Head of caudate nucleus (tissue), 42 donors: ENCODE measurements at regions not wholly inside any gene's neighbourhood (a gene's known extent, or its start where the extent isn't known, plus 50 kb on each side); places are given as distances from the start of the nearest gene placed in this dataset.
A peak's percentile ranks its signal among the peaks of the same experiment; 100 is the strongest.
"Not testable (repeated sequence)": the region's sequence is repeated elsewhere in the genome, so short reads cannot be mapped to it uniquely, and the experiment has no call there.

ENCODE experiments used
- DNase-seq, 42 donors: peaks; one replicate each; pipeline versions ENCODE4 v3.0.0 to v3.0.0-alpha.2; 2020 to 2021; ENCODE audit warnings: mixed read lengths in 7 of 42
- intact Hi-C: fragments of 100-400 bp; cut with DNase I; formaldehyde crosslinking; loops from one replicate; pipeline ENCODE4 v1.15.0; 2022

DNA sequence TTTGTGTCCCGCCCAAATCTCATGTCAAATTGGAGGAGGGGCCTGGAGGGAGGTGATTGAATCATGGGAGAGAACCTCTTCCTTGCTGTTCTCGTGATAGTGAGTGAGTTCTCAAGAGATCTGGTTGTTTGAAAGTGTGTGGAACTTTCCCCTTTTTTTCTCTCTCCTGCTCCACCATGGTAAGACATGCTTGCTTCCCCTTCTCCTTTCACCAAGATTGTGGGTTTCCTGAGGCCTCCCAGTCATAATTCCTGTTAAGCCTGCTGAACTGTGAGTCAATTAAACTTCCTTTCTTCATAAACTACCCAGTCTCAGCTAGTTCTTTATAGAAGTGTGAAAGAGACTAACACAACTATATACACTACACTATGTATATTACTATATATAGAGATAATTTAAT, 697.8 kb upstream of the HS3ST1 start:
- intact Hi-C loops, result no loop called here
- no peak for DNase-seq

DNA sequence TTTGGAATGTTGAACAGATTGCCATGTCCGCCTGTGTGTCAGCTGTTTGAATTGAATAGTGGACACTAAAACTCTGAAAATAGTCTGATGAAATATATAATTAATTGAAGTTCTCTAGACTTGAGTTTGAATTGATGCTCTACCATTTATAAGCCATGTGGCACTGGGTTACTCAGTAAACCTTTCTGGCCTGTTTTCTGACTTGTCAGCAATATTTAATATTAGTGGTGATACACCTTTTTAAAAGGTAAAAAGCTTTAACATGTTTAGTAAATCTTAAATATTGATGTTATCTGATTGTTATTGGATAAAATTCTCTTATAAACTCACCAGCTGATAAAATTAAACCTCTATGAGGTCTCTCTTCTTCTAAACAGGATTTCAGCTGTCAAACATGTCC, 695.4 kb upstream of the HS3ST1 start:
- no peak for DNase-seq

DNA sequence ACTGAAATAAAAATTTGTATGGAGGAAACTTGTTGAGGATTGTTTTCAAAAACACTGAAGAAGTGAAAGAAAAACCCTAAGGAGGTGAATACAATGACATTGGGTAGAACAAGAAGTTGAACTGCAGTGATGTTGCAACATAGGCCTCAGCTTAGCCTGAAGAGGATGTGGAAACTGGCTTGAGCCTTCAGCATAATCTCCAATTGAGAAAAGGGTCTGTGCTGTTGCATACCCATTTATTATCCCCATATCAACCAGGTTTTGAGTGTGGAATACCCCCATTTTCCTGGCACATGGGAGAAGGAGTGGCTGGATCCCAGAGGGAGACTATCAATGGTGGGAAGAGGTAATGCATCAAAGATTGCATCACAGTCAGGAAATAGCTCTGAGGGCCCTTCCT, 695.0 kb upstream of the HS3ST1 start:
- peak in 3 of 42 donors; percentile 10 to 28 (median 20) for DNase-seq
- intact Hi-C loops, result no loop called here

More for the DNA sequence above, 695.4 kb upstream of the HS3ST1 start:
- intact Hi-C loops, result no loop called here

DNA sequence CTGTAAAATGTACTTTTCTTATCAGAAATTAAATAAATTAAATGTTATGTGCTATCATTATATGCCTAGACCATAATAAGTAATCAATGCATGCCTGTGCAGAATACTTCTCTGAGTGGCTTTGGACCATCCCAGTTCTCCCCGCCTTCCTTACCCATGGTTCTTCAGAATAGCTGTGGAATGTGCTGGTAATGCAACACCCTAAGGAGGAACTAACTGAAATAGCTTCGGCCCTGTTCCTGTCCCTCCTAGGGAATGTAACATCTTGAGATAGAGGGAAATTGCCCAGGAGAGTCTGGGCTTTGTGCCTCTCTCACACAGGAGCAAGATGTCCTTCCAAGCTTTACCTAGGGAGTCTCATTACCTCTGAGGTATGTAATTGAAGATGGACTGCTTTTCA, 693.6 kb upstream of the HS3ST1 start:
- peak in 2 of 42 donors; percentile 9 to 42 for DNase-seq
- intact Hi-C loops, result no loop called here

DNA sequence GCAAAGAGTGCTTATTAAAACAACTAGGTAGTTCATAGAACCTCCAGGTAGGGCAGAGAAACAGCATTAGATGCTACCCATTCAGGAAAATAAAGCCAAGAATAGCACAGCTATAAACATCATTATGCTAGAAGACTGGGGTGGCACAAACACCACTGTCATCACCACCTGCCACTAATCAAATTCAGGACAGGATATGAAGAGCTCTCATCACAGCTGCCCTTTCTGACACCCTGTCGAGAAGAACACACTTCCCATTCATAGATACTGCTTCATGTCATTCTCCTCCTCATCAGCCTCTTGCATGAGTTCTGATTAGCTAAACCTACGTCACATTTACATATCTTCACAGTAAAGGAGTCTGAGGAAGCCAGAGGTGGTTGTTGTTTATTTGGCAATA, 692.3 kb upstream of the HS3ST1 start:
- DNase-seq, result no peak
- intact Hi-C loops, result no loop called here

DNA sequence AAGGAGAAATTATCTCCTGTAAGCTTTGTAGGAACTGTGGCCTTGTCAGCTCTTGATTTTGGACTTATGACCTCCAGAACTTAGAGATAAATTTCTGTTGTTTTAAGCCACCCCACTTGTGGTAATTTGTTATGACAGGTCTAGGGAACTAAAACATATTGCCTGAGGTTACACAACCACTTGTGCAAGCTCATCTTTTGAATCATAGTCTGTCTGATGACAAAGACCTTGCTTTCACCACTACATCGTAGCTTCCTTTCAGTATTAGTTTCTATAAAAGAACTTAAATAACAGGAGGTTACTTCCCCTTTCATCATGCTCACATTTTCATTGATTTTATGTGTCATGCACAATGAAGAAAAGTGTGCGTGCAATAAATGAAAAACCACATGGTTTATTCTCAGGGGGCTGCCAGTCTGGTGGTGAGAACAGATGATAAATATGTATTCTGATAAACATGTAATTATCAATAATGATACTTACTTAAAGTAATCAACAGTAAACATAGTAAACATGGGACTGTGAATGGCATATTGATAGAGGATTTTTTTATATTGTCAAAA, 690.0 kb upstream of the HS3ST1 start:
- intact Hi-C loops, result no loop called here
- no peak for DNase-seq

DNA sequence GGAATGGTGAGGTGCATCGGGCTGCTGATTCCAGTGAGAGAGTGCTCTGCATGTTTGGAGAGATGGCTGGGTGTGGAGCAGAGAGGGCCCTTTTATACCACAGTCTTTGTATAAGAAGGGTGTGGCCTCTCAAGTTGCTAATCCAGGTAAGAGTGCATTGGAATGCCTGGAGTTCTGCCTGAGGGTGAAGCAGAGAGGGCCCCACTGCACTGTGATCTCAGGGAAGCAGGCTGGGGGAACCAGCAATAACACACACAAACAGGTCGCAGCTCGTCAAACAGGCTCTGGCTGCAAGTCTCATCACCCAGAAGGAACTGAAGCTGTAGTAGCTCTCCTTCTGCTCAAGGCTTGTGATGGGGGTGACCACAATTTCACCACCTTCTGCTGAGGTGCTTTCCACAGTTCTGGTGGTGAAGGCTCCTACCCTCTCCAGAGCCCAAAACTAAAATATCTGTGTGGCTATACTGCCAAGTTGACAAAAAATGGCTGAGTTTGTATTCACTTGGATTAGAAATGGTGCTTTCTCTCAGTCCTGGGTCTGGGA, 687.4 kb upstream of the HS3ST1 start:
- no peak for DNase-seq
- intact Hi-C loops, result no loop called here

DNA sequence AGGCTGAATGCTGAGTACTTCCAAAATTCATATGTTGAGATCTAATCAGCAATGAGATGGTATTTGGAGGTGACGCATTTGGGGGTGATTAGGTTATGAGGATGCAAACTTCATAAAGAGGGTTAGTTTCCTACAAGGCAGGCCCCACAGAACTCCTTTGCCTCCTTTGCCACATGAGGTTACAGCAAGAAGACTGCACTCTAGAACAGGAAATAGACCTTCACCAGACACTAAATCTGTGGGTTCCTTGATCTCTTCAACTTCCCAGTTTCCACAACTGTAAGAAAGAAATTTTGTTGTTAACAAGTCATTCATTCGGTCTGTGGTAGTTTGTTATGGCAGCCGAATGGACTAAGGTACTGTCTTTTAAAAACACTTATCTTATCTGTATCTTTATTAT, 681.9 kb upstream of the HS3ST1 start:
- no peak for DNase-seq
- intact Hi-C loops, result no loop called here

DNA sequence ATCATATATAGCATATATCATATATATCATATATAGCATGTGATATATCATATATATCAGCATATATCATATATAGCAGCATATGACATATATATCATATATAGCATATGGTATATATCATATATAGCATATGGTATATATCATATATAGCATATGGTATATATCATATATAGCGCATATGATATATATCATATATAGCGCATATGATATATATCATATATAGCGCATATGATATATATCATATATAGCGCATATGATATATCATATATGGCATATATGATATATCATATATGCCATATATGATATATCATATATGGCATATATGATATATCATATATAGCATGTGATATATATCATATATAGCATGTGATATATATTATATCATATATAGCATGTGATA, 680.4 kb upstream of the HS3ST1 start:
- intact Hi-C loops, DNase-seq: not testable (repeated sequence)

DNA sequence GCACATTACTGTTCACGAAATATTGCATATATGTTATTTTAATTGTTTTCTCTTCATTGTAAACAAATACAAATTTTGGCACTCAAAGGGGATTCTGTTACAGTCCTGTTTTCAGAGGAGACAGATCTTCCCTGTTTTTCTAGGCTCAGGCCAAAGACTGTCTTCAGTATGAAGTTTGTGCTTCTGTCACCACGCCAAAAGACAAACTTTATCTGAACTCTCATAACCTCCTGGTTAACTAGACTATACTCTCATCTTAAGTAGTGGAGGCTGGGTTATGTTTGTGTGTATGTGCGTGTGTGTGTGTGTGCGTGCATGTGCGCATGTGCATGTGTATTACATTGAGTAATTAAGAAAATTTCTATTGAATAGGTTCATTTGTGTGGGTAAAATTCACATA, 676.8 kb upstream of the HS3ST1 start:
- no peak for DNase-seq
- intact Hi-C loops, result no loop called here

DNA sequence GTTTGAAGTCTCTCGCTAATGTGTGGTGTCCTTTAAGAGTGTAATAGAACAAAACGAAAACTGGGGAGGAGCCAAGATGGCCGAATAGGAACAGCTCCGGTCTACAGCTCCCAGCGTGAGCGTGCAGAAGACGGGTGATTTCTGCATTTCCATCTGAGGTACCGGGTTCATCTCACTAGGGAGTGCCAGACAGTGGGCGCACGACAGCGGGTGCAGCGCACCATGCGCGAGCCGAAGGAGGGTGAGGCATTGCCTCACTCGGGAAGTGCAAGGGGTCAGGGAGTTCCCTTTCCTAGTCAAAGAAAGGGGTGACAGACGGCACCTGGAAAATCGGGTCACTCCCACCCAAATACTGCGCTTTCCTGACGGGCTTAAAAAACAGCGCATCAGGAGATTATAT, 661.2 kb upstream of the HS3ST1 start:
- intact Hi-C loops, DNase-seq: not testable (repeated sequence)

DNA sequence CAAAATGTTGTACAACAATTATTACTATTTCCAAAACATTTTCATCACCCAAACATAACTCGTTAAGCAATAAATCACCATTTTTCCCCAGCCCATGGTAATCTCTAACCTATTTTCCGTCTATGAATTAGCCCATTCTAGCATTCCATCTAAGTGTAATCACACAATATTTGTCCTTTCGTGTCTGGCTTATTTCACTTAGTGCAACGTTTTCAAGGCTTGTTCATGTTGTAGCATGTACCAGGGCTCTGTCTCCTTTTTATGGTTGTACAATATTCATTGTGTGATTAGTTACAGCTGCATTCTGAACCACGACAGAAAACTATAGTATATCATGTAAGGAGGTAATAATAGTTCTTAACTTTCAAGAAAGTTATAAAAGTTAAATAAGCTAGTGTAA, 656.0 kb upstream of the HS3ST1 start:
- intact Hi-C loops, result no loop called here
- DNase-seq, result no peak

DNA sequence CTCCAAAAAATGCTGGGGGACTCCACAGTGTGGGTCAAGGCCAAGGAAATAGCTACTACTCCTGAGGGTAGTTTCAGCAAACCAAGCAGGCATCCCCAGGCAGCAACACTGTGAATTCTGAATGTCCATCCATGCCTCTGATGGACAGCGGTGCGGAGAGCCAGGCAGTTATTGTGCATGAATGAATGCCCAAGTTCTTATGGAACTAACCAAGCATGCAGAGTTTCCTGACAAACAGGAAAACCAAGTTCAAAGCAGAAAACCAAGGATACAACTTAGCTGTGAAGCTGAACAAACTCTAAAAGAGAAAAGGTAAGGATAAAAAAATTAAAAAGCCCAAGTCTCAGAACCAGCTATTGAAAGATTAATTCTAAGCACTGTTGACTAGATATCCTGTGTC, 642.6 kb upstream of the HS3ST1 start:
- DNase-seq, result no peak
- intact Hi-C loops, result no loop called here

DNA sequence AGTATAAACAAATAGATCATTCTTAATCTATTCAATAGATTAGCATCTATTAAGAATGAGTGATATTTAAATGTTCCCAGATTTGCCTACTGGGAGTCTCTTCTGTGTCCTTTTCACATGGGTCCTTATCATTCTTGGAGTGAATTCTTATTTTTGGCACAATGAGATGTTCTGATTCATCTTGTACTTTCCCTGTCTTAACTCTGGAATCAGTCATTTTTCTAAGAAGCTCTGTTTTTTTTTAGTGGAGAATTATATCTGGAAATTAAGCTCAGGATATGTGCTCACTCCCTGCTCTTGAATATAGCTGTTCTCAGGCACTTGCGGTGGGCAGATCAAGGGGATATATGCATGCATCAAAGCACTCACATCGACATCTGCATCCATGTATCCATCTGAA, 625.3 kb upstream of the HS3ST1 start:
- intact Hi-C loops, result no loop called here
- no peak for DNase-seq

DNA sequence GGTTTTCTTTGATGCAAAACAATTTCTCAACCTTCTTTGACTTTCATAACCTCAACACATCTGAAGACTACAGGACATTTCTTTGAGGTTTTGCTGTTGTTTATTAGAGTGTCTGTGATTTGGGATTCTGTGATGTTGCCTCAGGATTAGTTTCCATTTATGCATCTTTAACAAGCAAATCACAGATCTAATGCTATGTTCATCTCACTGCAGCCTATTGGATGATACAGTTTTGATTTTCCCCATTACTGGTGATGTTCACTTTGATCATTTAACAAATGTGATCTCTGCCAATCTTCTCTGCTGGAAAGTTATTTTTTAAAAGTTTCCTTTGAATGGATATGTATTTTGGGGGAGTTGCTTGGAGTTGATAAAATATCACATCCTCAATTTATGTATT, 624.9 kb upstream of the HS3ST1 start:
- intact Hi-C loops, result no loop called here
- DNase-seq, result no peak

DNA sequence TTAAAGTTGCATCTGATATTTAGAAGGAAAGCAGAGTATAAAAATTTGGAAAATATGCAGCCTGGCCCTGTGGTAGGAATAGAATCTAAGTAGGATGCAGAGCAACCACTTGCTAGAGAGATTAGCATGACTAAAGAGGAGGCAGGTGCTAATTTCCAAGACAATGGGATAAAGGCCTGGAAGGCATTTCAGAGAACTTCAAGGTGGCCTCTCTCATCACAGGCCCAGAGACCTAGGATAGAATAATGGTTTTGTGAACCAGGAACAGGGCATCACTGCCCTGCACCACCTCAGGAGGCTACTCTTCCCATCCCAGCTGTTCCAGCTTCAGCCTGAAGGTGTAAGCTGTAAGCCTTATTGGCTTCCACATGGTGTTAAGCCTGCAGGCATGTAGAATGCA, 621.7 kb upstream of the HS3ST1 start:
- intact Hi-C loops, result no loop called here
- no peak for DNase-seq

DNA sequence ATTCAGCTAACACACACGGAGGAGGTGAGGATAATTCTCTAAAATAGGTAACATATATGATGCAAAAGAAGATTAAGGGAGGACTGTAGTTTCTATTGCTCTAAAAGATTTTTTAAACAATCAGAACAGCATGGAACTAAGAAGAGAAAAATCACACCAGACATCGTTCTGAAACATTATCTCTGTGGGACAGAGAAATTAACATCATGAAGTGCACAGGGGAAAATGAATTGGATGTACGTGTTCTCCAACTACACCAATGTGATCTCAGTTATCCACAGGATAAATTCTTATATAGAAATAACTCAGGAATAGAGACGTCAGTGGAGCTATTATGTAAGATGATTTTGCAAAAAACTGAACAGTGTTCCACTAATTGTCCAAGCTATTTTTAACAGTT, 614.1 kb upstream of the HS3ST1 start:
- no peak for DNase-seq
- intact Hi-C loops, result no loop called here

DNA sequence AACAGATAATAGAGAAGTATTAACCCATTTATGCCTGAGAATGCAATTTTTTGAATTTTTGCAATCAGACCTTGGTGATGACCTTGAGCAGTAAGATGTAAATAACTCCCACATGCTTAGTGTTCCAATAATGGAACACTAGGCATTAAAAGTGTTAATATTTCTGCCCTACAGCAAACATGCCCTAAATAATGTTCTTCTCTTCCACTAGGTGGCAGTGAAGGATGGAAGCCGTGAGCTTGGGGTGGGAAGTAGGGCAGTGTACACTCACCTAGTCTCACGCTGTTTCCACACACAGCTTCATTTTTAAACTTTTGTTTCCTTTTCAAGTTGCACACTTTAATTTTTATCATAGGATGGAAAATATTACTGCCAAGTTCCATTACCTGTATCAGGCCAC, 613.1 kb upstream of the HS3ST1 start:
- peak in 1 of 42 donors; percentile 18 for DNase-seq
- intact Hi-C loops, result no loop called here

DNA sequence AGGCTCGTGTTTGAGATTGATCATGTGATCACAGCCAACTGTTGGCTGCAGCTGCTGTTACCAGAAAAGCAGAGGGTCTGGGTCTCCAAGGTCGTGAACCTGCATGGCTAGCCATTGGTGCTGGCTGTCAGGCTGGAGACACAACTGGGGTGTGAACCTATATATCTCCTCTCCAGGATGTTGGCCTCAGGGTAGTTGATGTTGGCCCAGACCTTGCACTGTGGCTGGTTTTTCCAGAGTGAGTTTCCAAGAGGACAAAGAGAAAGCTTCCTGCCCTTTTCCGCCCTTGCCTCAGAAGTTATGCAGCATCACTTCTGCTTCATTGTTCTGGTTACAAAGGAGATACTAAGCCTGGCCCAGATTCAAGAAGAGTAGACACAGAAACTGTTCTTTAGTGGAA, 607.8 kb upstream of the HS3ST1 start:
- DNase-seq, result no peak
- intact Hi-C loops, result no loop called here

DNA sequence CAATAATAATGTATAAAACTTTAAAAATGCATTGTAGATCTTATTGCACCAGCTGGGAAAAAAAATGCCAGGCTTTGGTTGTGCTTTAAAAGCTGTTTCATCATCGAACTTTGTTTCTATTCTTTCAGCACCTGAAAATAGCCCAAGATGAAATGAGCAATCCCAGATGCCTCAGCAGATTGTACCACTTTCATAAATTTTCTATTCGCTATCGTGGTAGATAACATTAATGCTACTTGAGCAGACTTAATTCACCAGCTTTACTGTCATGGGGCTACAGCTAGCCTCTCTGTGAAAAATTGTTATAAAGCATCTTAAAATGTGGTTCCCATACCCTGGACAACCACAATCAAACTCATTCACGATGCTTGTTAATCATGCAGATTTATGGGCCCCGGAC, 599.6 kb upstream of the HS3ST1 start:
- DNase-seq, result no peak
- intact Hi-C loops, result no loop called here

DNA sequence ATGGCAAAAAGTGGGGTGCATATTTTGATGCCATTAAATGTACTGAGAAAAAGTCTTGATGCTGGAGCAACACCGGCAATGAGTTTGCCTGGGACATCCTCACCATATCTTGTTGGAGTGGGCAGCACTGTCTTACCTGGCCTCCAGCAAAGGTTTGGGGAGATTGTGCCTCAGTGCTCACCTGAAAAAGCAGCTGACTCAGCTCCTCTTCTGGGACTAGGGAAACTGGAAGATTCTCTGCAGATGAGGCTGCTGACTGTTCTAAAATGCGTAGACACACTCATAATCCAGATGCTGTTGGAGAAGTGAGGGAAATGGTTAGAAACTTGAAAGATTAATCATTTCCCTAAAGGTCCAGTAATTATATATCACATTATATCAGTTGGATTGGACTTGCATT, 593.7 kb upstream of the HS3ST1 start:
- DNase-seq, result no peak
- intact Hi-C loops, result no loop called here

DNA sequence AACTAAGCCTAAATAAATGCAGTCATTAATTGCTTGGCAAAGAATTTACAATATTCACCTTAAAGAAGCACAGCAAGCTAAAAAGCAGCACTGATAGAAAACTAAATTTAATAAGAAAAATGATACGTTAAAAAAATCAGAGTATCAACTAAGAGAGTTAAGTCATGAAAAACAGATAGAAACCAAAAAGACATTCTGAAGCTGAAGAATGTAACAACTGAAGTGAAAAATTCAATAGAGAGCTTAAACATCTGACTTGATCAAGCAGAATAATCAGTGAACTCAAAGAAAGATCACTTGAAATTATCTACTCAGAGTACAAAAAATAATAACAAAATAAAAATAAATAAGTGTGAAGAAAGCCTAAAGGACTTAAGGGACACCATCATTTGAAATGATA, 588.0 kb upstream of the HS3ST1 start:
- intact Hi-C loops, result no loop called here
- no peak for DNase-seq
